ENCODE measurements at regions not wholly inside any gene's neighbourhood (a gene's known extent, or its start where the extent isn't known, plus 50 kb on each side); places are given as distances from the start of the nearest gene placed in this dataset.

DNA sequence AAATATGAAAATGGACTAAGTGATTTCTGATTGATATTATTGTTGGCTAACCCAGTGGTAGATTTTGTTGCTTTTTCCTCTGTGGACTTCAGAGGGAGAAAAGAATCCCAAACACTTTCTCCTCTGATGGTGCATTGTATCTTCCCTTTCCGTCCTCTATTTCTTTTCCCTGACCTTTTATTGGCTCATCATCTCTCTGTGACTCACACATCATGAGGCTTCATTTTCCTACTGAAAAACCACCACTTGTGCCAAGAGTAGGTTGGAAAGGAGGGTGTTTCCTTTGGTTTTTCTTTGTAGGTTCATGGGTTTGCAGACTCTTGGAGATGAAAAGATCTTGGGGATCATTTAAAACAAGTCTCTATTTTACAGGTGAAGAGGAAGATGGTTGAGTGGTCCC, 311.7 kb upstream of the JAG1 start:
- TF ChIP-seq POLR2A (IDR thresholded peaks at IDR 0.05; ENCODE audit: low read length) (no peak), GATA1 (IDR thresholded peaks at IDR 0.05; ENCODE audit: low read depth, low read length) (no peak)
